ENCODE measurements at regions not wholly inside any gene's neighbourhood (a gene's known extent, or its start where the extent isn't known, plus 50 kb on each side); places are given as distances from the start of the nearest gene placed in this dataset.

- Histone ChIP-seq H3K27me3 (ENCODE audit: low read length) (no peaks in the 10 kb centered on the region), H3K4me2 (ENCODE audit: low read length) (no peak overlapping the region), H4K20me1 (ENCODE audit: low read length) (no peaks in the 10 kb centered on the region), H3K9me2 (replicated peaks; ENCODE audit: low read length) (no peaks in the 10 kb centered on the region), H3K36me3 (ENCODE audit: low read depth, low read length) (no peaks in the 10 kb centered on the region), H3K79me2 (ENCODE audit: low read length) (no peaks in the 10 kb centered on the region), H2AFZ (ENCODE audit: low read length) (no peak overlapping the region), H3K4me3 (ENCODE audit: low read length) (no peak overlapping the region), H3K27ac (ENCODE audit: low read length) (no peak overlapping the region), H3F3A (ENCODE audit: low read length, unreplicated experiment) (no peaks in the 10 kb centered on the region), H3K4me1 (ENCODE audit: insufficient read depth, low read length) (peaks cover 17% of the 10 kb centered on the region), H3K9ac (ENCODE audit: low read length) (no peak overlapping the region), H3K9me3 (ENCODE audit: low read length) (no peaks in the 10 kb centered on the region)
- CTCF ChIA-PET: no interaction called here
- intact Hi-C loops (cut with micrococcal nuclease): no loop called here
- no peak for DNase-seq
- no TSS peak for BruUV-seq (replicated peaks)
- ATAC-seq: no peak
- POLR2A ChIA-PET (ENCODE audit: unreplicated experiment): no interaction called here
- TF ChIP-seq EZH2phosphoT487 (IDR thresholded peaks at IDR 0.05; ENCODE audit: borderline replicate concordance, low read length): no peak
- TF ChIP-seq, protein P1, sequence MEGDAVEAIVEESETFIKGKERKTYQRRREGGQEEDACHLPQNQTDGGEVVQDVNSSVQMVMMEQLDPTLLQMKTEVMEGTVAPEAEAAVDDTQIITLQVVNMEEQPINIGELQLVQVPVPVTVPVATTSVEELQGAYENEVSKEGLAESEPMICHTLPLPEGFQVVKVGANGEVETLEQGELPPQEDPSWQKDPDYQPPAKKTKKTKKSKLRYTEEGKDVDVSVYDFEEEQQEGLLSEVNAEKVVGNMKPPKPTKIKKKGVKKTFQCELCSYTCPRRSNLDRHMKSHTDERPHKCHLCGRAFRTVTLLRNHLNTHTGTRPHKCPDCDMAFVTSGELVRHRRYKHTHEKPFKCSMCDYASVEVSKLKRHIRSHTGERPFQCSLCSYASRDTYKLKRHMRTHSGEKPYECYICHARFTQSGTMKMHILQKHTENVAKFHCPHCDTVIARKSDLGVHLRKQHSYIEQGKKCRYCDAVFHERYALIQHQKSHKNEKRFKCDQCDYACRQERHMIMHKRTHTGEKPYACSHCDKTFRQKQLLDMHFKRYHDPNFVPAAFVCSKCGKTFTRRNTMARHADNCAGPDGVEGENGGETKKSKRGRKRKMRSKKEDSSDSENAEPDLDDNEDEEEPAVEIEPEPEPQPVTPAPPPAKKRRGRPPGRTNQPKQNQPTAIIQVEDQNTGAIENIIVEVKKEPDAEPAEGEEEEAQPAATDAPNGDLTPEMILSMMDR (conservative IDR thresholded peaks at IDR 0.05; ENCODE audit: low read depth, low read length): no peak
- no peak for TF ChIP-seq EZH2 (IDR thresholded peaks at IDR 0.05; ENCODE audit: low read length, unreplicated experiment)
Observed at GRCh38 chr11:86157797-86158378, 86.7 kb upstream of the EED start.

DNA sequence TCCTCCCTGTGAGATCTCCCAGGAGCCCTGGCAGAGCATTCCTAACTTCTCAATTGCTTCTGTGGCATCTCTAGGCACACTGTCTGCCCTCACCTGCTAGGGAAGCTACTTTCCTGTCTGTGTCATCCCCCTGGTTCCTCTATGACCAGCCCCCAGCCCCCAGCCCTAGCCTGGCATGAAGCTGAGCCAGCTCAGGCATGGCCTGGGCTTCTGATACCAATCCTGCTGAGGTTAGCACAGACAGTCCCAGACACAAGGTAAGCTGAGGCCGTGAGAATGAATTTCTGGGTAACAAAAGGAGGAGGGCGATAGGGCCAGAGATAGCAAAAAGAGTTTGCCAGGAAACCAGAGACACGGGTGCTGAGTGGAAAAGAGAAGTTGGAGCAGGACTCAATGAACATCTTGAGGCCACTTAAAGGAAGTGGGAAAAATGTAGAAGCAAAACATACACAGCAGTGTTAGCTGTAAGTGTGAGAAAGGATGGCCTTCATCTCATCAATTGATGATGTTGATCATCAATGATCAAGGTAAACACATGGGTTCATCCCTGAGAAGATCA is 87.6 kb upstream of the PICALM start:
- Histone ChIP-seq H3K36me3 (ENCODE audit: low read depth, low read length) (no peaks in the 10 kb centered on the region), H3K27me3 (ENCODE audit: low read length) (no peaks in the 10 kb centered on the region), H3K79me2 (ENCODE audit: low read length) (no peaks in the 10 kb centered on the region), H3F3A (ENCODE audit: low read length, unreplicated experiment) (no peaks in the 10 kb centered on the region), H3K4me3 (ENCODE audit: low read length) (no peak overlapping the region), H3K9me3 (ENCODE audit: low read length) (no peaks in the 10 kb centered on the region), H3K9ac (ENCODE audit: low read length) (no peak overlapping the region), H3K4me1 (ENCODE audit: insufficient read depth, low read length) (peaks cover 18% of the 10 kb centered on the region), H3K27ac (ENCODE audit: low read length) (no peak overlapping the region), H4K20me1 (ENCODE audit: low read length) (no peaks in the 10 kb centered on the region), H3K4me2 (ENCODE audit: low read length) (no peak overlapping the region), H3K9me2 (replicated peaks; ENCODE audit: low read length) (no peaks in the 10 kb centered on the region), H2AFZ (ENCODE audit: low read length) (no peak overlapping the region)
- ChIA-PET CTCF (no interaction called here), POLR2A (ENCODE audit: unreplicated experiment) (no interaction called here)
- BruUV-seq (replicated peaks): no TSS peak
- intact Hi-C loops (cut with micrococcal nuclease): no loop called here
- TF ChIP-seq EZH2 (IDR thresholded peaks at IDR 0.05; ENCODE audit: low read length, unreplicated experiment) (no peak), EZH2phosphoT487 (IDR thresholded peaks at IDR 0.05; ENCODE audit: borderline replicate concordance, low read length) (no peak)
- TF ChIP-seq, protein P1 (conservative IDR thresholded peaks at IDR 0.05; ENCODE audit: low read depth, low read length): no peak
- DNase-seq: no peak
- ATAC-seq: no peak

DNA sequence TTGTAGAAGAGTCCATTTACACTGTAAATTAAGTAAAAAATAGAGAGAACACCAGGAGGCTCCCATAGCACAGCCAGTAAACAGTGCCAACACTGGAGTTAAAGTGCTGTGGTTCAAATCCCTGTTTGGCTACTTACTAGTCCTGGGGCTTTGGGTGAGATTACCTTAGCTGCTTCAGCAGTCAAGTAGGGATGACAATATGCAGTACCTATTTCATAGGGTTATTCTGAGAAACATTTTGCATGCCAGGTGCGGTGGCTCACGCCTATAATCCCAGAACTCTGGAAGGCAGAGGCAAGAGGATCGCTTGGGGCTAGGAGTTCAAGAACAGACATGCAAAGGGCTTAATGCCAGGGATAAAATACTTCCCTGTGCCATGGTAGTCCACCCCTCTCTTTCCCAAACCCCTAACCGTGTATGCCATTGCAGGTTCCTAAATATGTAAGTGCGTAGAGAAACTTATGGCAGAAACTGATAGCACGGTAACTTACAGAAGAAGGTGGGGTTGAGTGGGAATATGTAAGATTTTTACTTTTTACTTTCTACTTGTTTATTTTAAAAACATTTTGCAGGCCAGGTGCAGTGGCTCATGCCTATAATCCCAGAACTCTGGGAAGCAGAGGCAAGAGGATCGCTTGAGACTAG is 86.4 kb upstream of the PICALM start:
- POLR2A ChIA-PET (ENCODE audit: unreplicated experiment): no interaction called here
- no peak for ATAC-seq
- no TSS peak for BruUV-seq (replicated peaks)

More for the DNA sequence above, 86.4 kb upstream of the PICALM start:
- no peak overlapping the region for H2AFZ ChIP-seq (ENCODE audit: low read length)
- no peaks in the 10 kb centered on the region for H4K20me1 ChIP-seq (ENCODE audit: low read length)
- no peak overlapping the region for H3K4me3 ChIP-seq (ENCODE audit: low read length)
- no peaks in the 10 kb centered on the region for H3K9me3 ChIP-seq (ENCODE audit: low read length)
- peaks cover 20% of the 10 kb centered on the region for H3K4me1 ChIP-seq (ENCODE audit: insufficient read depth, low read length)
- H3K27me3 ChIP-seq (ENCODE audit: low read length): no peaks in the 10 kb centered on the region
- no peaks in the 10 kb centered on the region for H3K9me2 ChIP-seq (replicated peaks; ENCODE audit: low read length)
- intact Hi-C loops (cut with micrococcal nuclease): no loop called here
- no peak overlapping the region for H3K9ac ChIP-seq (ENCODE audit: low read length)
- TF ChIP-seq EZH2phosphoT487 (IDR thresholded peaks at IDR 0.05; ENCODE audit: borderline replicate concordance, low read length): no peak
- no peak for TF ChIP-seq EZH2 (IDR thresholded peaks at IDR 0.05; ENCODE audit: low read length, unreplicated experiment)
- TF ChIP-seq, protein P1 (conservative IDR thresholded peaks at IDR 0.05; ENCODE audit: low read depth, low read length): no peak
- no peaks in the 10 kb centered on the region for H3F3A ChIP-seq (ENCODE audit: low read length, unreplicated experiment)
- no peak for DNase-seq
- no peaks in the 10 kb centered on the region for H3K79me2 ChIP-seq (ENCODE audit: low read length)
- CTCF ChIA-PET: no interaction called here
- H3K27ac ChIP-seq (ENCODE audit: low read length): no peak overlapping the region
- no peak overlapping the region for H3K4me2 ChIP-seq (ENCODE audit: low read length)
- no peaks in the 10 kb centered on the region for H3K36me3 ChIP-seq (ENCODE audit: low read depth, low read length)

Measured in PC-3 (cell line).